NCI-H526 (cell line): ENCODE measurements at regions not wholly inside any gene's neighbourhood (a gene's known extent, or its start where the extent isn't known, plus 50 kb on each side); places are given as distances from the start of the nearest gene placed in this dataset.

ENCODE experiments used
- DNase-seq, 2 experiments: peaks; one replicate each; lab custom pipeline; 2025; lab: John Stamatoyannopoulos, UW

DNA sequence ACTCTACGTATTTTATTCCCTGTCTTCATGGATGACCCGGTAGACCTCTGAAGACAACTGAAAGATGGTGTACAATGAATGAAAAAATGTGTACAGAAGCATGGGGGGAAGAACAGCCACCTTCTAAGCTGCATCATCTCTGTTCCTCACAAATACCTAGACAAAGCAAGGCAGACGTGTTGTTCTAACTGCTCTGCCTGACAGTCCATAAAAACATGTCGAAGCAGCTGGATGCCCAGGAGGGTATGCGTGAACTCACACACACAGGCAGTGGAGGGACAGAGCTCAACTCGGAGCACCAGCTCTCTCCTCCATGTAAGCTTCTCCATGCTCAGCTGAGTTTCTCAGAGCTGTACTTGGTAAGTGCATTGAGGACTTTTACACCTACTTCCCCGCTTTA is 327.4 kb downstream of the CTTN start:
- no peak for DNase-seq

DNA sequence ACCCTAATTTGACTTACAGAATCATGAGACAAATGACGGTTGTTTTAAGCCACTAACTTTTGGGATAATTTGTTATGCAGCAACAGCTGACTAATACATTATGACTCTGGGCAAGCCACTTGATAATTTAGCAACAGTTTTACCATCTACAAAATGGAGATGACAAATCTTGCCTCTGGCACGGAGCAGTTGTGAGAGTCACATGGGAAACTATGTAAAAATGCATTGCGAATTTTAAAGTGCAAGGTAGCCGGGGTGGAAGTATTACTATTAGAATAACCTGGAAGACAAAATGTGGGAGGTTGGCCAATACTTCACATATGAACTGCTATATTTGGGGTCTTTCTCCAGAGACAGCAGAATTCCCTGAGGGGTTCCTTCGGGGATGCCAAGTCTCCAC is 328.7 kb downstream of the CTTN start:
- no peak for DNase-seq

- peak; percentile 97 for DNase-seq
Measured at GRCh38 chr11:70727899-70728620, 329.7 kb downstream of the CTTN start.

DNA sequence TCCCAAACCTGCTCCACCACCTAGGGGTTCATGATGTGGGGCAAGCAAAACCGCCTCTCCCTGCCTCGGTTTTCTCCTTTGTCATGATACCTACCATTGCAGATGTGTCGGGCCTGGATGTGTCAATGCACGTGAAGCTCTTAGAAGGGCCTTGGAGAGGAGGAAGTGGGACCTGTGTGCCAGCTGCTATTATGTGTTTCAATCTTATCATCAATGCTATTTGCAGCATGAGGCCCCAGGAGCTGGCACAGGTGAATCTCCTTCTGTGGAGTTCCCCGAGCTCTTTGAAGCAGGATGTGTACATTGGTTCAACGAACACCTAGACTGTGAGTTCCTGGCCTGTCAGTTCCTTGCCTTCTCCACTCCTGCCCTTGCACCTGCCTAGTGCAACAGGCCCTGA is 331.6 kb downstream of the CTTN start:
- DNase-seq, result no peak

DNA sequence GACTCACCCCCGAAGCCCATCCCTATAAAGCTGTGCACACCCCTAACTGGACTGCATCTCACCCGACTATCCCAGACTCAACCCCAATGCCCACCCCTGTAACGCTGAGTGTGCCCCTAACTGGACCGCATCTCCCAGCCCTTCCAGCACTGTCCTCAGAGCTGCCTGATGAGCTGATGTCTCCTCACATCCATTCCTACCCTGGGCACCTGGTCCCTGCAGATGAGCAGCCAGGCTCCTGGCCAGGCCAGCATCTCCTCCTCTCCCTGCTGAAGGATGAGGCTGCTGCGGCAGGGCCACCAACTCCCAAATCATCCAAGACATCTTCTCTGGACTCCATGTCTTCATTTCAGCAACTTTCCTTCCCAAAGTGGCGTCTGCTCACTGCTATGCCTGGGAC is 332.1 kb downstream of the CTTN start:
- DNase-seq, result no peak

GRCh38 chr11:70731271-70732022 is 333.1 kb downstream of the CTTN start:
- DNase-seq, result no peak

DNA sequence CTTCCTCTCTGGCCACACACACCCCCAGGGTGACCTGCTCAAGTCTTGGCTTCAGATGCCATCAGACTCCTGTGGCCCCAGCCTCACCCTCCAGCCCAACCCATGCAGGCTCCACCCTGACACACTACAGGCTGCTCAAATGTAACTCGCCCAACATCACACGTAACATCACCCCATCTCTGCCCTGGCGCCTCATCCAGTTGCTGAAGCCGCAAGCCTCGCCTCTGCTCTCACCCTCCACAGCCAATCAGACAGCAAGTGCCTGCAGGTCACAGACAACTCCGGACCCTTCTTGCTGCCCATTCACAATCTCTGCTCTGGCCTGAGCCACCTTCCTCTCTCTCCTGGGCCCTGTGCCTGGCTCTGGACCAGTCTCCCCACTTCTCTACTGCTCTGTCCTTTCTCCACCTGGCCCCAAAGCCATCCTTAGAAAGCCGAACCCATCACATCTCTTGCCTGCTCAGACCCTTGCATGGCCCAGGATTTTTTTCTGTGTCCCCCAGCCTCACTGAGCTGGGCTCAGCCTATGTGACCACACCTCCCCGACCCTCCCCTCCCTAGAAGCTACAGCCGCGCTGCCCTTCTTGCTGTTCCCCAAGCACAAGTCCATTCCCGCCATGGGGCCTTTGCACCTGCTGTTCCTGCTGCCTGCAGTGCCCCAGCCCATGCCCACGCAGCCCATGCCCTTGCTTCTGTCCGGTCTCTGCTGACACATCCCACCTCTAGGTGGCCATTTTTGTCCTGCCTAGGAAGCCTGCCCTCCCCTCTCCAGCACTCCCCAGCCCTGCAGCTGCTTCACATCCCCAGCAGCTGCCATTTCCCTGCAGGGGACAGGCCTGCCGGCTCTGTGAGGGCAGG is 333.9 kb downstream of the CTTN start:
- DNase-seq, result no peak

DNA sequence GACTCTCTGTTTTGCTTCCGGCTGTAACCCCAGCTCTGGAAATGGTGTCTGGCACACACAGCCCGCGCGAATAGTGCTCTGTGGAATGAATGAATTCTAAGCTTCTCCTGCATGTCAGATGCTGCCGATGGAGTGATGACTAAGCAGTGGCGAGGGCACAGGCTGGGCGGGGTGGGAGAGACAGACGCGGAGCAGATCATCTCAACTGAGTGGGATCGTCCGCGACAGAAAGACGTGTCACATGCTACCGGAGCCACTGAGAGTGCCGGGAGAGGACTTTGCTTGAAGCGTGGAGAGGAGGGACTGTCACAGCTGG is 334.5 kb downstream of the CTTN start:
- DNase-seq, result no peak

DNA sequence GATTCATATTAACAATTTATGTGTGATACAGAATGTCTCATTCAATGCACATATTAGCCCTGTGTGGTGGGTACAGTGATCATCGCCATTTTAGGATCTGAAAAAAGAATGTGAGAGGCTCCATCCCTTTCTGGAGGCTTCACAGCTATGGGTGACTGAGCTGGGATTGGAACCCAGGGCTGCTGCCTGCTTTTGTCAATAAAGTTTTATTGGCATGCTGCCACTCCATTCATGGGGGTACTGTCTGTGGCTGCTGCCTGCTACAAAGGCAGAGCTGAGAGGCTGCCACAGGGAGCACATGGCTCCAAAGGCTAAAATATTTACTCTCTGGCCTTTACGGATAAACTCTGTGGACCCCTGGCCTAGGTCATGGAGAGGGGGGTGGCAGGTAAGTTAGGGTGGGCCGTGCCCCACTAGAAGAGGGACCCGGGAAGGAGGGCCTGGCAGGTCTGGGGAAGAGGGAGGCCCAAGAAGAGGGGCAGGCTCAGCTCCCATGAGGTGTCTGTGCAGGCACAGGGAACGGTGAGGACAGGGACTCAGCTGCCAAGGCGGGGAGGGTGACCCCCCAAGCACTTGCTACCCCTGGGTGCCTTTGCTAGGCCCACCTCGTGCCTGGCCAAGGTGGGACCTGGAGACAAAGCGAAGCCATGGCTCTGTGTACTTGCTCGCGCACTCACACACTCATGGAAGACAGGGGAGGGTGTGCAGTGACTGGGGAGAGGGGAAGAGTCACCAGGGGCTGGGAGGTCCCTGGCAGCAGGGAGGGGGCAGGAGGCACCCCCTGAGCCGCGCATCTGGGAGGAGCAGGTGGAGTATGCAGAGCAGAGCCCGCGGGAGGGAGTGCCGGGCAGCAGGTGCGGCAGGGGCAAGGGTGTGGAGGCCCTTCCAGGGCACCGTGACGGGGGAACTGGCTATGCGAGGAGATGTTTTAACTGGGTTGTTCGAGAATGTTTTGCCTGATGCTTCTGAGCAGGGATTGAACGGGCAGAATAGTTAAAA is 335.3 kb downstream of the CTTN start:
- peak in 1 of 2 experiments; percentile 71 for DNase-seq

DNA sequence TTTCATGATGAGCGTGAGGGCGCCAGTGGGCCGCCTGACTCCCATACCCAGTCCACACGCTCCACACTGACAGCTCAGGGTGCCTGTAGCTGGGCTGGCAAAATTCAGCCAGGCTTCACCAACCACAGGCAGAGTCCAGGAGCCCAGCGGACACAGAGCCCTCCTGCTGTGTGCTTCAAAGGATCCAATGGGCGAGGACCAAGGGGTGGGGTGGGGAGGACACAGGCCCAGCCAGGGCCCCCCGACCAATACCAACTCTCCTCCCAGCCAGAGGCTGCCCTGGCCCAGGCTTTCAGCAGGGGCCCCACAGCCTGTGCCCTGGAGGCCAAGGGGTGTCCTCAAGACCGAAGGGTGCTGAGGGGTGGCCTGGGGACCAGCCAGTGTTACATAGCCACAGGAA is 336.1 kb downstream of the CTTN start:
- peak in 1 of 2 experiments; percentile 59 for DNase-seq

- DNase-seq, result no peak
Measured at GRCh38 chr11:70734911-70735310, 336.6 kb downstream of the CTTN start.

DNA sequence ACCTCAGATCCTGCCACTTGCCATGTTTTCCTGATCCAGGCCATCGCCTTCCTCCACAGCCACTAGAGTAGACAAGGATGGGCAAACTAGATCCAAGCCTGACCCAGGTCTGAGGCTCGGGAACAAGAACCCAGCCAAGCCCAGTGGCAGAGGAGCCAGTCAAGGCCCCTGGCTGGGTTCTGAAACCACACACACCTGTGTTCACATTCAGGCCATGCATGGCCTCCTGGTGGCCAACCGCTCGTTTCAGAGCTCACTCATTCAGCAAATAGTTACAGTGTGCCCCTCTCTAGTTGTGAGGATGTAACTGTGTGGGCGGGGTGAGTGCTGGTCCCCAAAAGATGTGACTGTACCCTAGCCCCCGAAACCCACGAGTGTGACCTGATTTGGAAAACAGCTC is 337.6 kb downstream of the CTTN start:
- DNase-seq, result no peak

- no peak for DNase-seq
Measured at GRCh38 chr11:70736461-70736860, 338.1 kb downstream of the CTTN start.

- no peak for DNase-seq
Measured at GRCh38 chr11:70736937-70737640, 338.8 kb downstream of the CTTN start.

- no peak for DNase-seq
Measured at GRCh38 chr11:70737816-70738630, 339.7 kb downstream of the CTTN start.

DNA sequence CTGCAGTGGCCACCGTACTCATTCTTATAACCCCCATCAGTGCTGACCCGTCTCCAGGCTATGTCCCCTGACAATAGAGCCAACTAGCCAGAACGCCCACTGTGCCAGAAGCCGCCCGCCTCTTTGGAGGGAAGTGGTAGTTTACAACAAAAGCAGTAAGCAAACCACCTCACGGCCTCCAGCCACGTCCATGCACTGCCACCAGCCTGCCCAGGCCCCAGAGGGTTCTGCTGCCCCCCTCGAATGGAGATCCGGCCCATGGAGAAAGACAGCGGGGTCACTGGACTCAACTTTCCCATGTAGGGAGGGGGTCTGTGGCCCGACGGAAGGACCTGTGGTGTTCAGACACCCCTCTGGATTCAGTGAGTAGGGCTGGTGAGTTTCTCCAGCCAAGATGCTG is 340.3 kb downstream of the CTTN start:
- no peak for DNase-seq

DNA sequence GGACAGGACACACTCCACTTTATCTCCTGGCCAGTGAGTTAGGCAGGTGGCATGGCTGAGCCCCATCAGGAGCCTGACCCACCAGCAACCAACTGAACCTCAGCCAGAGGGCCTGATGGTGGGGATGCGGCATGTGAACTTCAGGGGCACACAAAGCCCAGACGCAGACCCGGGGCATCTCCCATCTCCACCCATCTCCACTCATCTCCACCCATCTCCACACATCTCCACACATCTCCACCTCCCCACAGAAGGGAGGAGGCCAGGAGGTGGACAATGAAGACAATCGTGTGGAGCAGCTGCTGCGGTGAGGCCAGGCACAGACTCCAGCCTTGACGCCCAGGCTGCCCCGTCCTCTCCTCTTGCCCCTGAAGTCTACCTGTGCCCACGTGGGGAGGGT is 340.8 kb downstream of the CTTN start:
- no peak for DNase-seq

DNA sequence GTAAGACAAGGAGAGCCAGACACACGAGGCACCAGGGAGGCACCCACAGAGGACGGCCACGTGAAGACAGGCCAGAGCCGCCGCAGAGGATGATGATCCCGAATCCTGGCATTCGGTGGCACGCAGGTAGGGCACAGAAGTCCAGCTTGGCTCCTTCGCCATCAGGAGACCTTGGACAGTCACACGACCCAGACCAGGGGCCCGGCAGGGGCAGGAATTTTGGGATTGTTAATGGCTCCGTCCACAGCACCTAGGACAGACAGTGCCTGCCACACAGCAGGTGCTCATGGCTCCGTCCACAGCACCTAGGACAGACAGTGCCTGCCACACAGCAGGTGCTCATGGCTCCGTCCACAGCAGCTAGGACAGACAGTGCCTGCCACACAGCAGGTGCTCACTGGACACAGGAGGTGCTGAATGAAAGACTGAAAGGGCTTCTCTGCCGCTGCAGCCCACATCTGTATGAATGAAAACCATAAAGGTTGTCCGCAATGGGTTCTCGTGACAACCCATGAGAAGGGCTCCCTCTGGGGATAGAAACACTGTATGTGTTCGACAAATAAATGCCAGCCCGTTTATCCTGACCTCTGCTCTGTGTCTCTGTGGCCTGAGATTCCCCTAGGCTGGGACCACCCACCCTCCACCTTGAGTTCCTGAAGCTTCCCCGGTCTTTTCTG is 341.6 kb downstream of the CTTN start:
- DNase-seq, result peak; percentile 6 to 60

GRCh38 chr11:70740488-70740851 is 342.1 kb downstream of the CTTN start:
- DNase-seq, result no peak

DNA sequence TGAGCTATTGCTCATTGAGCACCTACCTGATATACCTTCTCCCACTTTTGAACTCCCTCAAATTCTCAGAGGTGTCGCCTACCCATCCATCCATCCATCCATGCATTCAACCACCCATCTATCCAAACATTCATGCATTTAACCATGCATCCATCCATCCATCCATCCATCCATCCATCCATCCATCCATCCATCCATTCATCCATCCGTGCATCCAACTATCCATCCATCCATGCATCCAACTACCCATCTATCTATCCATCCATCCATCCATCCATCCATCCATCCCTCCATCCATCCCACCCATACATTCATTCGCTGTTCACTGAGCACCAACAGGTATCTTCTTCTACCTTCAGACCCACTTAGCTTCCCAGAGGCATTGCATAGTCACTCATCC is 342.8 kb downstream of the CTTN start:
- no peak for DNase-seq
